Pulmonary artery endothelial cell (primary cell): ENCODE measurements at regions not wholly inside any gene's neighbourhood (a gene's known extent, or its start where the extent isn't known, plus 50 kb on each side); places are given as distances from the start of the nearest gene placed in this dataset.

Experiments used
- DNase-seq: peaks from one replicate; pipeline ENCODE4 v3.0.0-alpha.2; 2011; ENCODE audit warnings: low read depth, low spot score

GRCh38 chr12:111084158-111084557 is 163.8 kb upstream of the MYL2 start:
- DNase-seq, result no peak

- no peak for DNase-seq
Measured at GRCh38 chr12:111081600-111081999, 161.2 kb upstream of the MYL2 start.

GRCh38 chr12:111078731-111079130 is 158.4 kb upstream of the MYL2 start:
- DNase-seq, result no peak

GRCh38 chr12:111076611-111077451 is 156.5 kb upstream of the MYL2 start:
- DNase-seq, result no peak

GRCh38 chr12:111076199-111076598 is 155.8 kb upstream of the MYL2 start:
- DNase-seq, result no peak

- no peak for DNase-seq
Measured at GRCh38 chr12:111074965-111075364, 154.6 kb upstream of the MYL2 start.

- DNase-seq, result no peak
Measured at GRCh38 chr12:111074559-111074958, 154.2 kb upstream of the MYL2 start.

GRCh38 chr12:111073370-111073769 is 153.0 kb upstream of the MYL2 start:
- DNase-seq, result no peak

- no peak for DNase-seq
Measured at GRCh38 chr12:111072299-111072698, 151.9 kb upstream of the MYL2 start.

GRCh38 chr12:111069886-111070285 is 149.5 kb upstream of the MYL2 start:
- DNase-seq, result no peak

GRCh38 chr12:111068290-111068689 is 147.9 kb upstream of the MYL2 start:
- no peak for DNase-seq

GRCh38 chr12:111067498-111067897 is 147.1 kb upstream of the MYL2 start:
- no peak for DNase-seq

- no peak for DNase-seq
Measured at GRCh38 chr12:111066744-111067437, 146.5 kb upstream of the MYL2 start.

GRCh38 chr12:111064982-111065381 is 144.6 kb upstream of the MYL2 start:
- no peak for DNase-seq

- DNase-seq, result no peak
Measured at GRCh38 chr12:111064154-111064553, 143.8 kb upstream of the MYL2 start.

GRCh38 chr12:111063295-111064026 is 143.1 kb upstream of the MYL2 start:
- no peak for DNase-seq

- DNase-seq, result no peak
Measured at GRCh38 chr12:111057701-111058425, 137.5 kb upstream of the MYL2 start.

- no peak for DNase-seq
Measured at GRCh38 chr12:111056618-111057521, 136.5 kb upstream of the MYL2 start.

- no peak for DNase-seq
Measured at GRCh38 chr12:111055181-111055880, 135.0 kb upstream of the MYL2 start.

GRCh38 chr12:111048991-111049390 is 128.6 kb upstream of the MYL2 start:
- DNase-seq, result no peak
